HCT116 (cell line): ENCODE measurements at regions not wholly inside any gene's neighbourhood (a gene's known extent, or its start where the extent isn't known, plus 50 kb on each side); places are given as distances from the start of the nearest gene placed in this dataset.

Experiments
- ATAC-seq: fragments of 200-7000 bp; cut with Tn5 transposase; 2 replicates; pipeline ENCODE4 v1.9.1; 2020; ENCODE audit warnings: mild to moderate bottlenecking, moderate library complexity
- BruUV-seq: library from RNA; stranded (reverse); fragments of 400-500 nt; replicated peaks from 2 replicates; lab custom pipeline; 2021; lab: Mats Ljungman, UMichigan
- CTCF ChIA-PET: fragments of 300-600 bp; sonication (Branson Sonifier 250); formaldehyde crosslinking; loops from one replicate; lab custom pipeline; 2021; ENCODE audit warnings: antibody characterized with exemption; lab: Charles Lee
- POLR2A ChIA-PET: fragments of 300-600, 350-600 bp; sonication (Branson Sonifier 250); formaldehyde crosslinking; loops from one replicate; lab custom pipeline; 2021; ENCODE audit warnings: antibody characterized with exemption; lab: Charles Lee
- RAD21 ChIA-PET, 2 experiments: fragments of 300-600 bp; sonication (Branson Sonifier 250); formaldehyde crosslinking; loops; one replicate each; lab custom pipeline; 2023; ENCODE audit warnings: low total read pairs in 2 of 2; ENCODE audit not compliant: uncharacterized antibody in 2 of 2, unreplicated experiment in 2 of 2, low non-redundant PET in 1 of 2; lab: Charles Lee
- DNase-seq: peaks from one replicate; pipeline ENCODE4 v3.0.0-alpha.2; 2010; ENCODE audit warnings: low read depth, low spot score
- H2AFZ ChIP-seq: fragments of 200-600 bp; shearing (Covaris generic), sonication (generic); 2 replicates; pipeline ENCODE4 v1.6.1; 2017; ENCODE audit warnings: low read depth, mixed run types, mixed read lengths, antibody characterized with exemption, low read length; ENCODE audit not compliant: poor library complexity, severe bottlenecking
- H3K27ac ChIP-seq: 2 replicates; pipeline ENCODE4 v1.5.1; 2012; ENCODE audit warnings: low read depth, low read length
- H3K27me3 ChIP-seq: fragments of 200-600 bp; sonication (generic); 2 replicates; pipeline ENCODE4 v1.6.1; 2016; ENCODE audit warnings: mixed run types, low read length, mixed read lengths; ENCODE audit not compliant: insufficient read depth
- H3K36me3 ChIP-seq, 2 experiments: fragments of 200-500 bp in 1 of 2; fragments of 200-600 bp in 1 of 2; sonication (Bioruptor generic) in 1 of 2; sonication (generic) in 1 of 2; 2 replicates each; pipeline versions ENCODE4 v1.5.1 to v1.6.1; 2014 to 2016; ENCODE audit warnings: low read length in 2 of 2, inconsistent platforms in 1 of 2, mixed read lengths in 1 of 2, mixed run types in 1 of 2; ENCODE audit not compliant: insufficient read depth in 2 of 2, control insufficient read depth in 1 of 2
- H3K4me1 ChIP-seq, 2 experiments: fragments of 200-600 bp in 1 of 2; sonication (generic) in 1 of 2; 2 replicates each; pipeline versions ENCODE4 v1.5.1 to v1.6.1; 2012 to 2017; ENCODE audit warnings: low read length in 2 of 2, inconsistent platforms in 1 of 2, mild to moderate bottlenecking in 1 of 2, mixed read lengths in 1 of 2, mixed run types in 1 of 2, moderate library complexity in 1 of 2; ENCODE audit not compliant: insufficient read depth in 2 of 2, control insufficient read depth in 1 of 2
- H3K4me2 ChIP-seq: fragments of 200-600 bp; sonication (generic); 2 replicates; pipeline ENCODE4 v1.6.1; 2017; ENCODE audit warnings: mixed run types, low read length, mixed read lengths
- H3K4me3 ChIP-seq, 2 experiments: fragments of 200-600 bp in 1 of 2; sonication (generic) in 1 of 2; replicated peaks in 1 of 2; 2 replicates each; pipeline ENCODE4 v1.5.1; 2011 to 2016; ENCODE audit warnings: low read length in 2 of 2, control low read depth in 1 of 2, low read depth in 1 of 2, mild to moderate bottlenecking in 1 of 2, mixed read lengths in 1 of 2, mixed run types in 1 of 2
- H3K79me2 ChIP-seq: fragments of 200-600 bp; sonication (generic); 2 replicates; pipeline ENCODE4 v1.6.1; 2017; ENCODE audit warnings: mild to moderate bottlenecking, mixed run types, low read length, moderate library complexity, mixed read lengths; ENCODE audit not compliant: insufficient read depth
- H3K9ac ChIP-seq: fragments of 200-600 bp; sonication (generic); 2 replicates; pipeline ENCODE4 v1.6.1; 2016; ENCODE audit warnings: low read length, mixed read lengths
- H3K9me2 ChIP-seq: fragments of 200-600 bp; sonication (generic), shearing (Covaris generic); 2 replicates; pipeline ENCODE4 v1.6.1; 2017; ENCODE audit warnings: mixed run types, mild to moderate bottlenecking, moderate library complexity; ENCODE audit not compliant: insufficient read depth
- H3K9me3 ChIP-seq, 2 experiments: fragments of 200-500 bp in 1 of 2; fragments of 200-600 bp in 1 of 2; sonication (Bioruptor generic) in 1 of 2; sonication (generic) in 1 of 2; 2 replicates each; pipeline ENCODE4 v1.6.1; 2014 to 2017; ENCODE audit warnings: low read length in 2 of 2, mixed read lengths in 2 of 2, inconsistent platforms in 1 of 2, low read depth in 1 of 2, mild to moderate bottlenecking in 1 of 2, mixed run types in 1 of 2, moderate library complexity in 1 of 2; ENCODE audit not compliant: control insufficient read depth in 1 of 2, insufficient read depth in 1 of 2
- H4K20me1 ChIP-seq: fragments of 200-600 bp; sonication (generic), shearing (Covaris generic); 2 replicates; pipeline ENCODE4 v1.6.1; 2017; ENCODE audit warnings: mixed run types, mild to moderate bottlenecking, moderate library complexity; ENCODE audit not compliant: insufficient read depth
- CBX3 ChIP-seq: IDR thresholded peaks from 2 replicates; pipeline ENCODE4 v1.6.1; 2012; ENCODE audit warnings: low read depth
- CEBPB ChIP-seq: IDR thresholded peaks from 2 replicates; pipeline ENCODE4 v1.6.1; 2012; ENCODE audit warnings: low read depth
- EGR1 ChIP-seq: IDR thresholded peaks from 2 replicates; pipeline ENCODE4 v1.6.1; 2012; ENCODE audit warnings: low read depth
- ELF1 ChIP-seq: IDR thresholded peaks from 2 replicates; pipeline ENCODE4 v1.6.1; 2012; ENCODE audit warnings: low read depth, borderline replicate concordance
- EZH2 ChIP-seq: fragments of 200-600 bp; sonication (generic); IDR thresholded peaks from 2 replicates; pipeline ENCODE4 v1.6.1; 2017; ENCODE audit warnings: antibody characterized with exemption, mixed run types
- FOSL1 ChIP-seq: IDR thresholded peaks from 2 replicates; pipeline ENCODE4 v1.6.1; 2012; ENCODE audit warnings: low read depth
- JUND ChIP-seq: IDR thresholded peaks from 2 replicates; pipeline ENCODE4 v1.6.1; 2012
- POLR2A ChIP-seq: IDR thresholded peaks from 2 replicates; pipeline ENCODE4 v1.7.0; 2011; ENCODE audit warnings: borderline replicate concordance; ENCODE audit not compliant: insufficient read depth, insufficient read length; ENCODE audit errors: extremely low read depth
- RAD21 ChIP-seq: IDR thresholded peaks from 2 replicates; pipeline ENCODE4 v1.6.1; 2012; ENCODE audit warnings: low read depth, mild to moderate bottlenecking
- SIN3A ChIP-seq: IDR thresholded peaks from 2 replicates; pipeline ENCODE4 v1.6.1; 2012; ENCODE audit warnings: low read depth
- SP1 ChIP-seq: IDR thresholded peaks from 2 replicates; pipeline ENCODE4 v1.6.1; 2012; ENCODE audit warnings: low read depth
- SRF ChIP-seq: IDR thresholded peaks from 2 replicates; pipeline ENCODE4 v1.6.1; 2012; ENCODE audit warnings: low read depth
- YY1 ChIP-seq: IDR thresholded peaks from 2 replicates; pipeline ENCODE4 v1.6.1; 2011; ENCODE audit warnings: low read length, low read depth, moderate library complexity, mild to moderate bottlenecking; ENCODE audit not compliant: insufficient replicate concordance; ENCODE audit errors: extremely low read depth
- ZFX ChIP-seq: fragments of 450-650 bp; IDR thresholded peaks from 2 replicates; pipeline ENCODE4 v1.6.1; 2017
- ZNF274 ChIP-seq: fragments of 200-500 bp; sonication (Bioruptor generic); IDR thresholded peaks from 2 replicates; pipeline ENCODE4 v1.6.1; 2014; ENCODE audit warnings: mild to moderate bottlenecking, low read depth, low read length, inconsistent platforms
- intact Hi-C: fragments of 100-400 bp; cut with micrococcal nuclease; formaldehyde crosslinking; loops from 2 replicates; pipeline ENCODE4 v1.10.0; 2022
- TF ChIP-seq, protein P1 (sequence below): IDR thresholded peaks from 2 replicates; pipeline ENCODE4 v1.6.1; 2012; ENCODE audit warnings: low read depth
- TF ChIP-seq, protein P2 (sequence below): IDR thresholded peaks from 2 replicates; pipeline ENCODE4 v1.6.1; 2012
- TF ChIP-seq, protein P3 (sequence below): IDR thresholded peaks from 2 replicates; pipeline ENCODE4 v1.6.1; 2012
- TF ChIP-seq, protein P4 (sequence below), 3 experiments: fragments of 200-600 bp in 1 of 3; sonication (generic) in 1 of 3; IDR thresholded peaks in 2 of 3; conservative IDR thresholded peaks in 1 of 3; 2 replicates each; pipeline ENCODE4 v1.5.1; 2012 to 2017; ENCODE audit warnings: low read depth in 2 of 3, low read length in 2 of 3, antibody characterized with exemption in 1 of 3, borderline replicate concordance in 1 of 3, control low read depth in 1 of 3, mild to moderate bottlenecking in 1 of 3, mixed read lengths in 1 of 3, mixed run types in 1 of 3, moderate library complexity in 1 of 3; ENCODE audit not compliant: insufficient read depth in 1 of 3

DNA sequence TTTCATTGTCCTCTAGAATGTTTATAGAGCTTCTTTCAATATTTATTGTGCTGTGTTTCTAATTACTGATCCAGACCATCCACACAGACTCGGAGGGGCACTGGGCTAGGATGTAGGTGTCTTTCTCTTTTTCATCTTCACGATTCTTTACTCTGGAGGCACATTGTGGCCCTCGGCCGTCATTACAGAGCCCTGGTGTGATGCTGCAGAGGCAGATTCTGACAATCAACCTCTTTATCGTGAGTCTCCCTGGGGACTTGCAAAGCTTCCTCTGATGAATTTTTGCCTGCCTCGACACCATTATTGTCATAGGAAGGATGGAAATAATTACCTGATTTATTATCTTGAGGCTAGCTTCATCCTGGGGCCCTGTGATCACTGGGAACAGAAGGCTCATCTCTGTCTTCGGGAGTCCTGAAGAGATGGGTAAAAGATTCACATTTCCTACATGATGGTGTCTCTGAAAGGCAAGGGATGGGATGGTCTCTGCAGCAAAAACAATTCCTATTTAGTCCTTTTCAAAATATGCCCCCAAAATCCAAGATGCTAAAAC lies 89.4 kb downstream of the SEC16B start (continued):
- TF ChIP-seq, protein P1, sequence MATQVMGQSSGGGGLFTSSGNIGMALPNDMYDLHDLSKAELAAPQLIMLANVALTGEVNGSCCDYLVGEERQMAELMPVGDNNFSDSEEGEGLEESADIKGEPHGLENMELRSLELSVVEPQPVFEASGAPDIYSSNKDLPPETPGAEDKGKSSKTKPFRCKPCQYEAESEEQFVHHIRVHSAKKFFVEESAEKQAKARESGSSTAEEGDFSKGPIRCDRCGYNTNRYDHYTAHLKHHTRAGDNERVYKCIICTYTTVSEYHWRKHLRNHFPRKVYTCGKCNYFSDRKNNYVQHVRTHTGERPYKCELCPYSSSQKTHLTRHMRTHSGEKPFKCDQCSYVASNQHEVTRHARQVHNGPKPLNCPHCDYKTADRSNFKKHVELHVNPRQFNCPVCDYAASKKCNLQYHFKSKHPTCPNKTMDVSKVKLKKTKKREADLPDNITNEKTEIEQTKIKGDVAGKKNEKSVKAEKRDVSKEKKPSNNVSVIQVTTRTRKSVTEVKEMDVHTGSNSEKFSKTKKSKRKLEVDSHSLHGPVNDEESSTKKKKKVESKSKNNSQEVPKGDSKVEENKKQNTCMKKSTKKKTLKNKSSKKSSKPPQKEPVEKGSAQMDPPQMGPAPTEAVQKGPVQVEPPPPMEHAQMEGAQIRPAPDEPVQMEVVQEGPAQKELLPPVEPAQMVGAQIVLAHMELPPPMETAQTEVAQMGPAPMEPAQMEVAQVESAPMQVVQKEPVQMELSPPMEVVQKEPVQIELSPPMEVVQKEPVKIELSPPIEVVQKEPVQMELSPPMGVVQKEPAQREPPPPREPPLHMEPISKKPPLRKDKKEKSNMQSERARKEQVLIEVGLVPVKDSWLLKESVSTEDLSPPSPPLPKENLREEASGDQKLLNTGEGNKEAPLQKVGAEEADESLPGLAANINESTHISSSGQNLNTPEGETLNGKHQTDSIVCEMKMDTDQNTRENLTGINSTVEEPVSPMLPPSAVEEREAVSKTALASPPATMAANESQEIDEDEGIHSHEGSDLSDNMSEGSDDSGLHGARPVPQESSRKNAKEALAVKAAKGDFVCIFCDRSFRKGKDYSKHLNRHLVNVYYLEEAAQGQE: no peak
- TF ChIP-seq SRF: no peak
- TF ChIP-seq ZNF274: no peak
- no peak for TF ChIP-seq CBX3
- TF ChIP-seq POLR2A: no peak
- no peak for TF ChIP-seq YY1
- TF ChIP-seq, protein P2, sequence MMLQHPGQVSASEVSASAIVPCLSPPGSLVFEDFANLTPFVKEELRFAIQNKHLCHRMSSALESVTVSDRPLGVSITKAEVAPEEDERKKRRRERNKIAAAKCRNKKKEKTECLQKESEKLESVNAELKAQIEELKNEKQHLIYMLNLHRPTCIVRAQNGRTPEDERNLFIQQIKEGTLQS: no peak
- TF ChIP-seq CEBPB: no peak

DNA sequence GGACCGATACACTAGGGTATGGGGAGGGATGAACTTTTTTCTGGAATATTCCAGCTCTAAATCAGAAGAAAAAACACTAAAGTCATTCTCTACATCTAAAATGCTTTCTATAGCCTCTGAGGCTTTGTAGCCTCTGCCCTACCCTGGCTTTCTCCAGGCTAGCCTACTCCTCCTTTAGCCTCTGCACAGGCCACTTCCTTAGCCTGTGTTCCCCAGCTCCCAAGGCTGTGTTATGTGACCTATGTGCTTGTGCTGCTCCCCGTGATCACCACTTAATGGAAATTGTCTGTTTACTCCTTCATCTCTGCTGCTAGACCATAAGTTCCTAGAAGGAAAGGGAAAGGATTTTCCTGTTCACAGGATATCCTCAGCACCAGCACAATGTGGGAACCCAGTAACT lies 92.8 kb downstream of the SEC16B start:
- H2AFZ ChIP-seq: no peak overlapping the region
- H3K36me3 ChIP-seq: no peaks in the 10 kb centered on the region
- TF ChIP-seq SRF (no peak), JUND (no peak), SP1 (no peak), EGR1 (no peak), CEBPB (no peak), ELF1 (no peak), ZFX (no peak), CBX3 (no peak), SIN3A (no peak), FOSL1 (no peak), ZNF274 (no peak), POLR2A (no peak), RAD21 (no peak), EZH2 (no peak)
- TF ChIP-seq, protein P3, sequence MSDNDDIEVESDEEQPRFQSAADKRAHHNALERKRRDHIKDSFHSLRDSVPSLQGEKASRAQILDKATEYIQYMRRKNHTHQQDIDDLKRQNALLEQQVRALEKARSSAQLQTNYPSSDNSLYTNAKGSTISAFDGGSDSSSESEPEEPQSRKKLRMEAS: no peak
- TF ChIP-seq, protein P4, sequence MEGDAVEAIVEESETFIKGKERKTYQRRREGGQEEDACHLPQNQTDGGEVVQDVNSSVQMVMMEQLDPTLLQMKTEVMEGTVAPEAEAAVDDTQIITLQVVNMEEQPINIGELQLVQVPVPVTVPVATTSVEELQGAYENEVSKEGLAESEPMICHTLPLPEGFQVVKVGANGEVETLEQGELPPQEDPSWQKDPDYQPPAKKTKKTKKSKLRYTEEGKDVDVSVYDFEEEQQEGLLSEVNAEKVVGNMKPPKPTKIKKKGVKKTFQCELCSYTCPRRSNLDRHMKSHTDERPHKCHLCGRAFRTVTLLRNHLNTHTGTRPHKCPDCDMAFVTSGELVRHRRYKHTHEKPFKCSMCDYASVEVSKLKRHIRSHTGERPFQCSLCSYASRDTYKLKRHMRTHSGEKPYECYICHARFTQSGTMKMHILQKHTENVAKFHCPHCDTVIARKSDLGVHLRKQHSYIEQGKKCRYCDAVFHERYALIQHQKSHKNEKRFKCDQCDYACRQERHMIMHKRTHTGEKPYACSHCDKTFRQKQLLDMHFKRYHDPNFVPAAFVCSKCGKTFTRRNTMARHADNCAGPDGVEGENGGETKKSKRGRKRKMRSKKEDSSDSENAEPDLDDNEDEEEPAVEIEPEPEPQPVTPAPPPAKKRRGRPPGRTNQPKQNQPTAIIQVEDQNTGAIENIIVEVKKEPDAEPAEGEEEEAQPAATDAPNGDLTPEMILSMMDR (IDR thresholded peaks at IDR 0.05 in 2 of 3, conservative IDR thresholded peaks at IDR 0.05 in 1 of 3; ENCODE audit: borderline replicate concordance in 1 of 3, insufficient read depth in 1 of 3, low read depth in 2 of 3, low read length in 2 of 3): no peak
- TF ChIP-seq, all 23 proteins: peak for 0
- Histone ChIP-seq H3K4me1 (no peaks in the 10 kb centered on the region), H3K27ac (no peak overlapping the region), H3K4me3 (no peak overlapping the region), H3K9me3 (no peaks in the 10 kb centered on the region), H3K9ac (no peak overlapping the region), H3K4me2 (no peak overlapping the region), H3K79me2 (no peaks in the 10 kb centered on the region), H4K20me1 (no peaks in the 10 kb centered on the region), H3K9me2 (no peaks in the 10 kb centered on the region), H3K27me3 (peaks cover 38% of the 10 kb centered on the region)
- ChIA-PET POLR2A (no interaction called here), RAD21 (no interaction called here), CTCF (no interaction called here)
- BruUV-seq: no TSS peak
- DNase-seq: no peak
- intact Hi-C loops: no loop called here
- no peak for ATAC-seq
